ENCODE measurements at regions not wholly inside any gene's neighbourhood (a gene's known extent, or its start where the extent isn't known, plus 50 kb on each side); places are given as distances from the start of the nearest gene placed in this dataset.
"Not testable (repeated sequence)": the region's sequence is repeated elsewhere in the genome, so short reads cannot be mapped to it uniquely, and the experiment has no call there.

DNA sequence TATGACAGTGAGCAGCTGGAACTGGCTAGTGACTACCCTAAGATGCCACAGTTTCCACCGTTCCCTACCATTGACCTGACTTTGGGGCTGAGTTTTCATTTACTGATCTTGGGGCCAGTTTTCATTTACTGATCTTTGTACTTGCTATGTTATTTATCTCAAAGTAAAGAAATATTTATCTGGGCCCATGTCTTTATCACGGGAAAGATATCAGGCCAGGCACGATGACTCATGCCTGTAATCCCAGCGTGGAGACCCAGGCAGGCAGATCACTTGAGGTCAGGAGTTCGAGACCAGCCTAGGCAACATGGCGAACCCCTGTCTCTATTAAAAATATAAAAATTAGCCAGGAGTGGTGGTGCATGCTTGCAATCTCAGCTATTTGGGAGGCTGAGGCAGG lies 83.5 kb downstream of the EOMES start:
- H3K4me2 ChIP-seq (ENCODE audit: insufficient read depth, low read length, poor library complexity, severe bottlenecking): no peak overlapping the region
- H3K36me3 ChIP-seq (replicated peaks in 1 of 2; ENCODE audit: control insufficient read depth in 2 of 2, insufficient read depth in 2 of 2, low read length in 2 of 2): no peaks in the 10 kb centered on the region
- H2BK12ac ChIP-seq (ENCODE audit: low read length): no peak overlapping the region
- H2AFZ ChIP-seq (ENCODE audit: low read length): no peak overlapping the region
- H2BK120ac ChIP-seq (ENCODE audit: low read depth, low read length): no peak overlapping the region
- H3K79me1 ChIP-seq (ENCODE audit: low read depth, low read length): no peaks in the 10 kb centered on the region
- H3K27ac ChIP-seq (replicated peaks; ENCODE audit: low read length): no peak overlapping the region
- no peak overlapping the region for H3K4me3 ChIP-seq (ENCODE audit: low read length in 2 of 2)
- no peak for DNase-seq (ENCODE audit: low spot score)
- no peak overlapping the region for H2BK5ac ChIP-seq (ENCODE audit: low read length)
- H3K4ac ChIP-seq (ENCODE audit: low read length): no peak overlapping the region
- WGBS, 2 donors (ENCODE audit: extremely low coverage in 2 of 2, insufficient read length in 2 of 2, insufficient replicate concordance in 1 of 2): no CpG with 5 or more reads among the region's 6 CpGs
- H3K9me3 ChIP-seq (replicated peaks in 1 of 2; ENCODE audit: control insufficient read depth in 2 of 2, insufficient read depth in 1 of 2, low read depth in 1 of 2, low read length in 2 of 2): no peaks in the 10 kb centered on the region
- no peaks in the 10 kb centered on the region for H3K27me3 ChIP-seq (ENCODE audit: control insufficient read depth in 3 of 3, insufficient read depth in 3 of 3, low read depth in 1 of 3, low read length in 3 of 3)
- no peak overlapping the region for H3K23ac ChIP-seq (ENCODE audit: low read depth, low read length, poor library complexity)
- no peak overlapping the region for H2BK15ac ChIP-seq (ENCODE audit: low read length)
- no peak overlapping the region for H4K91ac ChIP-seq (ENCODE audit: low read depth, low read length, poor library complexity)
- H4K8ac ChIP-seq (ENCODE audit: low read depth, low read length): no peak overlapping the region
- H2AK5ac ChIP-seq (ENCODE audit: low read depth, low read length): no peak overlapping the region
- no peak overlapping the region for H3K9ac ChIP-seq (ENCODE audit: low read depth, low read length, poor library complexity)
- no peak overlapping the region for H3K18ac ChIP-seq (ENCODE audit: low read length)
- H3K14ac ChIP-seq (ENCODE audit: low read length): no peak overlapping the region
- peaks cover 0 to 4% of the 10 kb centered on the region in 2 donors for H3K4me1 ChIP-seq (ENCODE audit: control insufficient read depth in 2 of 2, insufficient read depth in 1 of 2, low read depth in 1 of 2, low read length in 2 of 2)

DNA sequence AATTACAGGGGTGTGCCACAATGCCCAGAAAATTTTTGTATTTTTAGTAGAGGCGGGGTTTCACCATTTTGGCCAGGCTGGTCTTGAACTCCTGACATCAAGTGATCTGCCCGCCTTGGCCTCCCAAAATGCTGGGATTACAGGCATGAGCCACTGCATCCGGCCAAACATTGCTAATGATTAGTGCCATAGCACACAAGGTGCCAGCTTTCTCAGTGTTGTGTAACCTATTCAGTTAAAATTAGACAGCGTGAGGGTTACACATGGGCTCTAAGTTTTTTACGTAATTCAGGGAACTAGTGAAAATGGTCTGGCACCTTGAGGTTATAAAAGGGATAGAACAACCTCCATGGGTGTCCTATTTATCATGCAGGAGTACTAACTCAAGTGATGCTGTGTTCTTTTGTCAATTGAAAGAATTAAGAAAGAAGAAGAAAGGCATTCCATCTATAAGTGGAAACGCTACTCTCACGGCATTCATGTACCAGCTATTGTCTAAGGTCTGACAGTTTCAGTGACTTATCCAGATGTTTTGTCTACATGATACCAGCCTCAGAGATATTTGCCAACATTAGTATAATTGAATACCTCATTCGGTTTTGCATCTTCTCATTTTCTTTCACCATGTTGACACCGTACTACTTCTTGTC lies 84.7 kb downstream of the EOMES start:
- H2BK120ac ChIP-seq (ENCODE audit: low read depth, low read length): no peak overlapping the region
- H3K4me2 ChIP-seq (ENCODE audit: insufficient read depth, low read length, poor library complexity, severe bottlenecking): no peak overlapping the region
- H3K18ac ChIP-seq (ENCODE audit: low read length): no peak overlapping the region
- H2BK5ac ChIP-seq (ENCODE audit: low read length): no peak overlapping the region
- no peaks in the 10 kb centered on the region for H3K79me1 ChIP-seq (ENCODE audit: low read depth, low read length)
- H3K27ac ChIP-seq (replicated peaks; ENCODE audit: low read length): no peak overlapping the region
- H2BK15ac ChIP-seq (ENCODE audit: low read length): no peak overlapping the region
- no peaks in the 10 kb centered on the region for H3K9me3 ChIP-seq (replicated peaks in 1 of 2; ENCODE audit: control insufficient read depth in 2 of 2, insufficient read depth in 1 of 2, low read depth in 1 of 2, low read length in 2 of 2)
- H4K8ac ChIP-seq (ENCODE audit: low read depth, low read length): no peak overlapping the region
- WGBS, 2 donors (ENCODE audit: extremely low coverage in 2 of 2, insufficient read length in 2 of 2, insufficient replicate concordance in 1 of 2): no CpG with 5 or more reads among the region's 9 CpGs
- no peak overlapping the region for H3K23ac ChIP-seq (ENCODE audit: low read depth, low read length, poor library complexity)
- peak overlapping the region; percentile 29 for H2AFZ ChIP-seq (ENCODE audit: low read length)
- no peaks in the 10 kb centered on the region for H3K27me3 ChIP-seq (ENCODE audit: control insufficient read depth in 3 of 3, insufficient read depth in 3 of 3, low read depth in 1 of 3, low read length in 3 of 3)
- no peak overlapping the region for H3K4me3 ChIP-seq (ENCODE audit: low read length in 2 of 2)
- peaks cover 0 to 4% of the 10 kb centered on the region in 2 donors for H3K4me1 ChIP-seq (ENCODE audit: control insufficient read depth in 2 of 2, insufficient read depth in 1 of 2, low read depth in 1 of 2, low read length in 2 of 2)
- H3K9ac ChIP-seq (ENCODE audit: low read depth, low read length, poor library complexity): no peak overlapping the region
- no peak overlapping the region for H2AK5ac ChIP-seq (ENCODE audit: low read depth, low read length)
- no peak overlapping the region for H3K4ac ChIP-seq (ENCODE audit: low read length)
- no peak overlapping the region for H3K14ac ChIP-seq (ENCODE audit: low read length)
- no peak overlapping the region for H2BK12ac ChIP-seq (ENCODE audit: low read length)
- no peak overlapping the region for H4K91ac ChIP-seq (ENCODE audit: low read depth, low read length, poor library complexity)
- no peaks in the 10 kb centered on the region for H3K36me3 ChIP-seq (replicated peaks in 1 of 2; ENCODE audit: control insufficient read depth in 2 of 2, insufficient read depth in 2 of 2, low read length in 2 of 2)
- DNase-seq (ENCODE audit: low spot score): peak; percentile 17

DNA sequence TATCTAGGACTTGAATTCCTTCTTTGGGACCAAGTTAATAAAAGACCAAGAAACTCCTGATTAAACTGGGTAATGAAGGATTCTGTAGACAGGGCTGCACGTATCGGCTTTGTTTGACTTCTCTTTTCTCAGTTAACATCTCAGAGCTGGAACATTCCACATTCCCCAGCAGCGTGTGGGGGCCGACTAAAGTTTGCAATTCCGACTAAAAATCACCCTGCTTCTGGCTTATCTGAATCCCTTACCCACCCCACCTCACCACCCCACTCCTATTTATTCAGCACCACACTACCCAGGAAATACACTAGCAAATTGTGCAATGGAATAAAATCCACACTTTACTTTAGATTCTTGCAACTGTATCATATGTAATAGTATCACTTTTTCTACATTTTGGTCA lies 87.1 kb downstream of the EOMES start:
- not testable (repeated sequence) for H3K27me3 ChIP-seq (ENCODE audit: control insufficient read depth in 3 of 3, insufficient read depth in 3 of 3, low read depth in 1 of 3, low read length in 3 of 3); H4K8ac ChIP-seq (ENCODE audit: low read depth, low read length); H3K79me1 ChIP-seq (ENCODE audit: low read depth, low read length); H3K4ac ChIP-seq (ENCODE audit: low read length); H2AK5ac ChIP-seq (ENCODE audit: low read depth, low read length); H3K27ac ChIP-seq (replicated peaks; ENCODE audit: low read length); H3K4me2 ChIP-seq (ENCODE audit: insufficient read depth, low read length, poor library complexity, severe bottlenecking); H3K4me1 ChIP-seq (ENCODE audit: control insufficient read depth in 2 of 2, insufficient read depth in 1 of 2, low read depth in 1 of 2, low read length in 2 of 2); H2BK120ac ChIP-seq (ENCODE audit: low read depth, low read length); H3K36me3 ChIP-seq (replicated peaks in 1 of 2; ENCODE audit: control insufficient read depth in 2 of 2, insufficient read depth in 2 of 2, low read length in 2 of 2); H3K4me3 ChIP-seq (ENCODE audit: low read length in 2 of 2); H2AFZ ChIP-seq (ENCODE audit: low read length); H2BK5ac ChIP-seq (ENCODE audit: low read length); H4K91ac ChIP-seq (ENCODE audit: low read depth, low read length, poor library complexity); H3K14ac ChIP-seq (ENCODE audit: low read length); H2BK15ac ChIP-seq (ENCODE audit: low read length); H3K9ac ChIP-seq (ENCODE audit: low read depth, low read length, poor library complexity); DNase-seq (ENCODE audit: low spot score); H3K9me3 ChIP-seq (replicated peaks in 1 of 2; ENCODE audit: control insufficient read depth in 2 of 2, insufficient read depth in 1 of 2, low read depth in 1 of 2, low read length in 2 of 2); H3K18ac ChIP-seq (ENCODE audit: low read length); H3K23ac ChIP-seq (ENCODE audit: low read depth, low read length, poor library complexity); H2BK12ac ChIP-seq (ENCODE audit: low read length)
- WGBS, 2 donors (ENCODE audit: extremely low coverage in 2 of 2, insufficient read length in 2 of 2, insufficient replicate concordance in 1 of 2): no CpG with 5 or more reads among the region's 5 CpGs

DNA sequence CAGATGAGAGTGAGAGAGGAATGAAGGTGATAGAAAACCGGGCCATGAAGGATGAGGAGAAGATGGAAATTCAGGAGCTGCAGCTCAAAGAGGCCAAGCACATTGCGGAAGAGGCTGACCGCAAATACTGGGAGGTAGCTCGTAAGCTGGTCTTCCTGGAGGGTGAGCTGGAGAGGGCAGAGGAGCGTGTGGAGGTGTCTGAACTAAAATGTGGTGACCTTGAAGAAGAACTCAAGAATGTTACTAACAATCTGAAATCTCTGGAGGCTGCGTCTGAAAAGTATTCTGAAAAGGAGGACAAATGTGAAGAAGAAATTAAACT lies 88.9 kb downstream of the EOMES start:
- peak overlapping the region; percentile 18 for H3K4me2 ChIP-seq (ENCODE audit: insufficient read depth, low read length, poor library complexity, severe bottlenecking)
- no peak overlapping the region for H2BK15ac ChIP-seq (ENCODE audit: low read length)
- peaks cover 0 to 4% of the 10 kb centered on the region in 2 donors for H3K4me1 ChIP-seq (ENCODE audit: control insufficient read depth in 2 of 2, insufficient read depth in 1 of 2, low read depth in 1 of 2, low read length in 2 of 2)
- WGBS, 2 donors (ENCODE audit: extremely low coverage in 2 of 2, insufficient read length in 2 of 2, insufficient replicate concordance in 1 of 2): no CpG with 5 or more reads among the region's 6 CpGs
- no peak overlapping the region for H2AK5ac ChIP-seq (ENCODE audit: low read depth, low read length)
- H3K9ac ChIP-seq (ENCODE audit: low read depth, low read length, poor library complexity): no peak overlapping the region
- no peak overlapping the region for H2BK5ac ChIP-seq (ENCODE audit: low read length)
- H3K27me3 ChIP-seq (ENCODE audit: control insufficient read depth in 3 of 3, insufficient read depth in 3 of 3, low read depth in 1 of 3, low read length in 3 of 3): no peaks in the 10 kb centered on the region
- no peaks in the 10 kb centered on the region for H3K9me3 ChIP-seq (replicated peaks in 1 of 2; ENCODE audit: control insufficient read depth in 2 of 2, insufficient read depth in 1 of 2, low read depth in 1 of 2, low read length in 2 of 2)
- no peak overlapping the region for H2BK120ac ChIP-seq (ENCODE audit: low read depth, low read length)
- no peak overlapping the region for H4K91ac ChIP-seq (ENCODE audit: low read depth, low read length, poor library complexity)
- no peaks in the 10 kb centered on the region for H3K36me3 ChIP-seq (replicated peaks in 1 of 2; ENCODE audit: control insufficient read depth in 2 of 2, insufficient read depth in 2 of 2, low read length in 2 of 2)
- no peak overlapping the region for H4K8ac ChIP-seq (ENCODE audit: low read depth, low read length)
- H3K79me1 ChIP-seq (ENCODE audit: low read depth, low read length): no peaks in the 10 kb centered on the region
- H3K4ac ChIP-seq (ENCODE audit: low read length): no peak overlapping the region
- H3K14ac ChIP-seq (ENCODE audit: low read length): no peak overlapping the region
- H3K18ac ChIP-seq (ENCODE audit: low read length): no peak overlapping the region
- peak overlapping the region in 1 of 2 donors; percentile 72 for H3K4me3 ChIP-seq (ENCODE audit: low read length in 2 of 2)
- H2BK12ac ChIP-seq (ENCODE audit: low read length): no peak overlapping the region
- H3K27ac ChIP-seq (replicated peaks; ENCODE audit: low read length): no peak overlapping the region
- no peak overlapping the region for H2AFZ ChIP-seq (ENCODE audit: low read length)
- no peak for DNase-seq (ENCODE audit: low spot score)
- H3K23ac ChIP-seq (ENCODE audit: low read depth, low read length, poor library complexity): peak overlapping the region; percentile 31

Measured in neuronal stem cell (in vitro differentiated cells).